ENCODE measurements at regions not wholly inside any gene's neighbourhood (a gene's known extent, or its start where the extent isn't known, plus 50 kb on each side); places are given as distances from the start of the nearest gene placed in this dataset.

GRCh38 chr13:112325142-112325808 is 50.9 kb upstream of the SPACA7 start:
- Histone ChIP-seq H3K4me3 (ENCODE audit: low read depth, low read length) (no peak overlapping the region), H3K36me3 (ENCODE audit: control insufficient read depth, insufficient read depth, low read length) (no peaks in the 10 kb centered on the region), H3K27me3 (ENCODE audit: control insufficient read depth, insufficient read depth, low read length) (peaks cover 11% of the 10 kb centered on the region)
- no peak for TF ChIP-seq CTCF (IDR thresholded peaks at IDR 0.05; ENCODE audit: insufficient read depth, low read length, poor library complexity, severe bottlenecking)
- no peak for DNase-seq (ENCODE audit: low read depth)

- TF ChIP-seq CTCF (IDR thresholded peaks at IDR 0.05; ENCODE audit: insufficient read depth, low read length, poor library complexity, severe bottlenecking): no peak
- Histone ChIP-seq H3K4me3 (ENCODE audit: low read depth, low read length) (no peak overlapping the region), H3K27me3 (ENCODE audit: control insufficient read depth, insufficient read depth, low read length) (peaks cover 19% of the 10 kb centered on the region), H3K36me3 (ENCODE audit: control insufficient read depth, insufficient read depth, low read length) (no peaks in the 10 kb centered on the region)
- DNase-seq (ENCODE audit: low read depth): no peak
Observed at GRCh38 chr13:112325920-112326645, 50.1 kb upstream of the SPACA7 start.

Data from kidney epithelial cell (primary cell).